Small intestine (tissue), 7 donors: ENCODE measurements at regions not wholly inside any gene's neighbourhood (a gene's known extent, or its start where the extent isn't known, plus 50 kb on each side); places are given as distances from the start of the nearest gene placed in this dataset.

Source experiments
- DNase-seq, 2 donors: peaks; one replicate each; pipeline versions ENCODE4 v3.0.0 to v3.0.0-alpha.2; 2013
- FAIRE-seq: peaks from 2 replicates; lab custom pipeline; 2012; peaks lifted over from hg19 to GRCh38; lab: Jason Lieb, UNC
- H3K27ac ChIP-seq, 3 donors: one replicate each; pipeline ENCODE4 v1.5.1; 2013; ENCODE audit warnings: low read length in 2 of 3, mild to moderate bottlenecking in 2 of 3, control low read depth in 1 of 3, inconsistent platforms in 1 of 3, low read depth in 1 of 3, moderate library complexity in 1 of 3
- H3K27me3 ChIP-seq, 3 donors: one replicate each; pipeline ENCODE4 v1.6.1; 2013; ENCODE audit warnings: low read length in 3 of 3, inconsistent platforms in 1 of 3; ENCODE audit not compliant: control insufficient read depth in 3 of 3, insufficient read depth in 3 of 3
- H3K36me3 ChIP-seq, 3 donors: one replicate each; pipeline ENCODE4 v1.6.1; 2013; ENCODE audit warnings: low read length in 3 of 3, inconsistent platforms in 1 of 3, low read depth in 1 of 3, mild to moderate bottlenecking in 1 of 3, moderate library complexity in 1 of 3; ENCODE audit not compliant: control insufficient read depth in 3 of 3, insufficient read depth in 2 of 3
- H3K4me1 ChIP-seq, 3 donors: one replicate each; pipeline ENCODE4 v1.6.1; 2013; ENCODE audit warnings: low read length in 2 of 3, inconsistent platforms in 1 of 3, low read depth in 1 of 3, mild to moderate bottlenecking in 1 of 3, moderate library complexity in 1 of 3; ENCODE audit not compliant: control insufficient read depth in 3 of 3, insufficient read depth in 2 of 3
- H3K4me3 ChIP-seq, 3 donors: one replicate each; pipeline ENCODE4 v1.5.1; 2013; ENCODE audit warnings: low read length in 3 of 3, control low read depth in 1 of 3, inconsistent platforms in 1 of 3, low read depth in 1 of 3, mild to moderate bottlenecking in 1 of 3, moderate library complexity in 1 of 3
- H3K9me3 ChIP-seq, 2 donors: one replicate each; pipeline ENCODE4 v1.6.1; 2013; ENCODE audit warnings: low read depth in 1 of 2, low read length in 1 of 2; ENCODE audit not compliant: control insufficient read depth in 2 of 2, insufficient read depth in 1 of 2
- WGBS, 3 donors: extraction: QIAGEN DNeasy Blood & Tissue Kit; methylation state at CpG; one replicate each; pipeline ENCODE4 v1.1.7; 2013; 5-methylcytosine and 5-hydroxymethylcytosine counted together
- donor health status: healthy with polysubstance abuse.
- donor health status: control.
- donor health status: control.
- donor health status: Bipolar disorder and iron deficiency.
- donor health status: healthy.

DNA sequence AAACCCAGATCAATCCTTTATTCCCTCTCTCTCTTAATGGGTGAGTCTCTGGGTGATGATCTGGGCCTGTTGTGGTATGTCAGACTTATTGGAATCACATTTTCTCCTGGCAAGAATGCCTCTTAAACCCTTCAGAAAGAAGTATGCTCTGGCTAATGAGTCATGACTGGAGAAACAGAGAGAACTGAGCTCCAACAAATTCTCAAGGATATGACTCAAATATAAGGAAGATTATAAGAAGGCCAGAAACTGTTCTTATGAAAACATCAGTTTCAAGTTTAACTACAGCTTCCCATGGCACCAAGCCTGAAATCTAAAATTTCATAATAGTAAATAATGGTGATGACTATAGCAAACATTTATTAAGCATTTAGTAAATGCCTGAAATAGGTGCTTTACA is 83.9 kb downstream of the OR5AK2 start:
- Histone ChIP-seq H3K36me3 (no peaks in the 10 kb centered on the region), H3K4me1 (no peaks in the 10 kb centered on the region), H3K4me3 (no peak overlapping the region), H3K27me3 (no peaks in the 10 kb centered on the region), H3K9me3 (no peaks in the 10 kb centered on the region), H3K27ac (no peak overlapping the region)
- FAIRE-seq (no peak), DNase-seq (no peak)

DNA sequence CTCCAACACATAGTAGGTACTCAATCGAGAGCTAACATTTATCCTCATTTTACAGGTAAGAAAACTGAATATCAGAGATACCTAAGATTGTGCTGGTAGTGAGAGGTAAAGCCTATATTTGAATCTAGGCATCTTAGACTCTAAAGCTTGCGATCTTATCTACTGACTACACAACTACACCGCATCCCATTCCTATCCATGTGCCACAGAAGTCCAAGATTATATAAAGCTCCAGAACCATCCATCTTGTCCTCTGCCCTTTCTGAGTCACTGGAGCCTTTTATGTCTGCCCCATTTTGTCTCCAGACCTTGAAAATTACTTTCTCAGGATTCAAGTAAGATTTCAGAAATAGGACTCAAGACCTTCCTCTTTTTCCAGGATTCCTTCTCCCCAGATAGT is 84.4 kb downstream of the OR5AK2 start:
- Histone ChIP-seq H3K4me3 (no peak overlapping the region), H3K27me3 (no peaks in the 10 kb centered on the region), H3K9me3 (no peaks in the 10 kb centered on the region), H3K4me1 (no peaks in the 10 kb centered on the region), H3K27ac (no peak overlapping the region), H3K36me3 (no peaks in the 10 kb centered on the region)
- 65 to 88% (median 71%) methylated on average over 3 of the region's 3 CpGs for WGBS, 3 donors
- FAIRE-seq: no peak
- DNase-seq: no peak

DNA sequence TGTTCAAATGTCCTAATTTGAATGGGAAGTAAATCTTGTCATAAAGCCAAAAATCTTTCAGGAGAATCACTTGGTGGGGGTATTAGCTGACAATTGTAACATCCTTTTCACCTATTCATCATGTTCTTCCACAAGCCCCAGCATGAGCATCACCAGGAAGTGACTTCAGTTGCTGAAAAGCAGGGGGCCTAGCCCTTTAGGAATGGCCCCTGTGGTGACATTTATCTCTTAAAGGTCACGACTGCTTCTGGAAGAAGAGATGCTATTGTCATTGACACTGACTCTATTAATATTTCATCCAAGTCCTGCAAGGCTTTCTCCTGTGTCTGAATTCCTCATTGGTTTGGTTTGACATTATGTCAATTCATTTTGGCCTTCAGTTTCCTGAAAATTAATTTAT is 92.6 kb downstream of the OR5AK2 start:
- H3K27ac ChIP-seq: no peak overlapping the region
- no peak for DNase-seq
- H3K4me3 ChIP-seq: no peak overlapping the region
- H3K9me3 ChIP-seq: no peaks in the 10 kb centered on the region
- H3K36me3 ChIP-seq: no peaks in the 10 kb centered on the region
- no peaks in the 10 kb centered on the region for H3K4me1 ChIP-seq
- no peaks in the 10 kb centered on the region for H3K27me3 ChIP-seq
- 55 to 81% (median 67%) methylated on average over 1 of the region's 1 CpG for WGBS, 3 donors
- no peak for FAIRE-seq

DNA sequence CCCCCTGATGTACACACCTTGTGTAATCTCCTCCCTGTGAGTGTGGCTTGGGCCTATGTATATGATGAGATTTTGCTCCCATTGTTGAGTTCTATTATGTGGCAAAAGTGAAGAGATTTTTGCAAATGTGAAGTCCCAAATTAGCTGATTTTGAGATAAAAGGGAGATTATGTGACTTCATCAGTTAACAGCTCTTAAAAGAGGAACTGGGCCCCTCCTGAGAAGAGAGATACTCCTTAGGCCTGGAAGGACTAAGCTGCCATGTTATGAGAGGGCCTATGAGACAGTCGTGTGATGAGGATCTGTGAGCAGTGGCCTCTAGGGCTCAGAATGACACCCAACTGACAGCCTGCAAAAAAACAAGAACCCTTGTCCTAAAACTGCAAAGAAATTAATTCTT is 93.4 kb downstream of the OR5AK2 start:
- DNase-seq: no peak
- Histone ChIP-seq H3K36me3 (no peaks in the 10 kb centered on the region), H3K9me3 (no peaks in the 10 kb centered on the region), H3K4me3 (no peak overlapping the region), H3K27ac (no peak overlapping the region), H3K27me3 (no peaks in the 10 kb centered on the region), H3K4me1 (no peaks in the 10 kb centered on the region)
- FAIRE-seq: no peak
- WGBS, 3 donors: 71 to 79% (median 75%) methylated on average over 1 of the region's 1 CpG

DNA sequence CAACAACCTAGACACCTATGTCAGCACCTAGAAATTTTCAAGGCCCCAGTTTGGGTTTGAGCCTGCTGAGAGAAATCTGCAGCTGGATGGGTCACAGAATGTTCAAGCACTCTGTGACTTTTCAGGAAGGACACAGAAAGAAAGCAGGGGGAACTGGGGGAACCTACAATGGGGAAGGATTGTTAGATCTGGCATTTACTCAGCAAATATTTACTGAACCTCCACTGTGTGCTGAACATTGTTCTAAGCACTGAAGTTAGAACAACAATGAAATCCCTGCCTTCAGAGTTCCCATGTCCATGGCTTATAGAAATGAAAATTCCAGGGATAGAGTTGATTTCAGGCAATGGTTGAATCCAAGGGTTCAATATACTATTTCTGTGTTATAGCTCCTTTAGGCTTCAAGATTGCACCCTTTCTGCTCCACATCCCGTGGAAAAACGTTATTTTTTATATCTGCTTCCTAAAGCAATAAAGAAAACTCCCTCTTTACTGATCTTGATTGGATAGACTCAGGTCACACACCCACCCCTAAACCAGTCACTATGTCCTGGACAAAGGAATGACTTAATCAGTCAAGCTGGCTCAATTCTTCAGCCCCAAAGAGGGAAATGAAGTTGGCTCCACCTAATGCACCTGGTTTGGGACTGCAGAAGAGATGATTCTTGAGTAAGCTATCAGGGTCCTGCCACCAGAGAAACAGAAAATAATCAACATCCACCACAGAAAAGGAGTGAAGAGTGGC is 95.1 kb downstream of the OR5AK2 start:
- DNase-seq: no peak
- Histone ChIP-seq H3K4me1 (no peaks in the 10 kb centered on the region), H3K27me3 (no peaks in the 10 kb centered on the region), H3K36me3 (no peaks in the 10 kb centered on the region), H3K9me3 (no peaks in the 10 kb centered on the region), H3K27ac (no peak overlapping the region), H3K4me3 (no peak overlapping the region)
- WGBS, 3 donors: 16 to 61% (median 31%) methylated on average over 2 of the region's 2 CpGs
- FAIRE-seq: no peak

DNA sequence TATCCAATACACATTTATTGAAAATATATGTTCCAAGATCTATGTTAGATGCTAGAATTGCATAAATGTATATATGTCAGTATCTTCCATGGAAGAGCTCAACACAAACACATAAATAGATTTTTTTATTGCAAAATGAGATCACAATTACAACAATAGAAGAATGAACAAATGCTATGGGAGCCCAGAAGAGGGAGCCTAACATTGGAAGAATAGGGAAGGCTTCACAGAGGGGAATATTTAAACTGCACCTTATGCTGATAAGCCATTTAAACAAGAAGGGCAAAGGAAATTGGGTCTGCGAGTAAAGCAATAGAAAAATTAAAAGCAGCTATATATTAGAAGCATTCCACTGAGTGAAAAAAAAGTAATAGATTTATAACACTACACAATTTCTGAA is 96.1 kb upstream of the LRRC55 start:
- FAIRE-seq (no peak), DNase-seq (no peak)
- WGBS, 3 donors: 11 to 36% (median 17%) methylated on average over 1 of the region's 1 CpG
- no peak overlapping the region for H3K27ac ChIP-seq
- no peaks in the 10 kb centered on the region for H3K9me3 ChIP-seq
- H3K4me1 ChIP-seq: no peaks in the 10 kb centered on the region
- H3K4me3 ChIP-seq: no peak overlapping the region
- no peaks in the 10 kb centered on the region for H3K36me3 ChIP-seq
- H3K27me3 ChIP-seq: no peaks in the 10 kb centered on the region

DNA sequence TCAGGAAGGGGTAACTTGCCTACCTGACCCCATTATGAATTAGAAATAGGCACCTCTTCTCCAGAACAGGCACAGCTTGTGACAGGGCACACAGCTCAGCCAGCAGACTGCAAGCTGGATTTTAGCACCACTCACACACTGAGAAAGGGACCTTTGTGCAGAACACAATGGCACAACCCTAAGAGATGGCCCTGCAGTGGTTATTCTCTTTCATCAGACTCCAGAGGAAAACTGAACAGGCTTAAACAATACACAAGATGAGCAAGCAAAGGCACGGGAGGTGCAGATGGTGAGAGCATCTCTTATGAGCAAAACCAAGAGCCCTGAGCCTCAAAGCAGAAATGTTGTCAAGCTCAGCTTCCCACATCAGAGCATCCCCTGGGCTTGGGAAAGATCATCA is 93.8 kb upstream of the LRRC55 start:
- H3K9me3 ChIP-seq: no peaks in the 10 kb centered on the region
- FAIRE-seq (no peak), DNase-seq (no peak)
- H3K36me3 ChIP-seq: no peaks in the 10 kb centered on the region
- H3K27ac ChIP-seq: no peak overlapping the region
- no peaks in the 10 kb centered on the region for H3K4me1 ChIP-seq
- no peak overlapping the region for H3K4me3 ChIP-seq
- 54 to 68% (median 67%) methylated on average over 1 of the region's 1 CpG for WGBS, 3 donors
- no peaks in the 10 kb centered on the region for H3K27me3 ChIP-seq

DNA sequence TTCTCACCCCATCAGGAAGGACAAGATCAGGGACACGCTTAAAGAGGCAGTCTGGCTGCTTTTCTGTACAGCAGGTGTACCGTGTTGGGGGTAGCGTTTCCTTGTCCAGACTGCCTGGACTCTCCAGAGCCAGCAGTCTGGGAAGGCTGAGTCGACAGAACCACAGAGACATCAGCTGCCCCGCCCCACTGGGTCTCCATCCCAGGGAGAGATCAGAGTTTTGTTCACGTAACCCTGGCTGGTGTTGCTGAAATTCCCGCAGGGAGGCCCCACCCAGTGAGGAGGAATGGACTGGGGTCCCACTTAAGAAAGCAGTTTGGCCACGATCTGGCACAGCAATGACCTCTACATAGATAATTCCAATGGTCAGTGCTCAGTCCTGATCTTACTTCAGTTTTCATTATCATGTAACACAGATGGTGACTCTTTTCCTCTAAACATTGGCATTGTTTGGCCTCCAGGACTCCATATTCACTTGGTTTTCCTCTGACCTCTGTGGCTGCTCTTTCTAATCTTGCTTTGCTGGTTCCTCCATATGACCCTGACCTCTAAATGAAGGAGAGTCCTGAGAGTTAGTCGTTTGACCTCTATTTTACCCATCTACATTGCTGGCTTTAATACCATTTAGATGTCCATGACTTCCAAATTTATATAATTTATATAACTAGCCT is 89.6 kb upstream of the LRRC55 start:
- Histone ChIP-seq H3K27ac (no peak overlapping the region), H3K4me3 (no peak overlapping the region), H3K27me3 (no peaks in the 10 kb centered on the region), H3K9me3 (no peaks in the 10 kb centered on the region), H3K36me3 (no peaks in the 10 kb centered on the region), H3K4me1 (no peaks in the 10 kb centered on the region)
- no peak for FAIRE-seq
- WGBS, 3 donors: 74 to 86% (median 75%) methylated on average over 9 of the region's 9 CpGs
- no peak for DNase-seq
